ENCODE measurements at regions not wholly inside any gene's neighbourhood (a gene's known extent, or its start where the extent isn't known, plus 50 kb on each side); places are given as distances from the start of the nearest gene placed in this dataset.

DNA sequence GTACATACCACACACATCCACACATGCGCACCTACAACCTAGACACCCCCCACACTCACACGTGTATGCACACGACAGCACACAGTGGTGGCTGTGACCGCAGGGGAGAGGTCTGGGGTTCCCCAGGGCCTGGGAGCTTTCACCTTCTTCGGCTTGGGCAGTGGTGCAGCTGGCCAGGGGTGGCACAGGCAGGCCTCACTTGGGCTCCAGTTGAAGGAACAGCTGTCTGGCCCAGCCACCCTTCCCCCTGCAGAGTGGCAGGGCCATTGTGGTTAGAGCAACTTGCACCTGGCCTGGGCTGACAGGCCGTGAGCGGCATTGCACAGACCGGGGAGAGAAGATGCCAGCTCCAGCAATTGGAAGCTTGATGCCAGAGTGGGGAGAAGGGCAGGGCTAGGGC lies 114.5 kb upstream of the GSE1 start:
- in situ Hi-C loops (cut with HindIII; ENCODE audit: low sequenced_read_pairs), result loop anchor here (5.0 kb wide), 1 partner anchor 39 kb away; no protein-coding TSS in a partner anchor
- no peak overlapping the region for H3K4me3 ChIP-seq (ENCODE audit: low read depth, low read length)
- TF ChIP-seq, protein P1, sequence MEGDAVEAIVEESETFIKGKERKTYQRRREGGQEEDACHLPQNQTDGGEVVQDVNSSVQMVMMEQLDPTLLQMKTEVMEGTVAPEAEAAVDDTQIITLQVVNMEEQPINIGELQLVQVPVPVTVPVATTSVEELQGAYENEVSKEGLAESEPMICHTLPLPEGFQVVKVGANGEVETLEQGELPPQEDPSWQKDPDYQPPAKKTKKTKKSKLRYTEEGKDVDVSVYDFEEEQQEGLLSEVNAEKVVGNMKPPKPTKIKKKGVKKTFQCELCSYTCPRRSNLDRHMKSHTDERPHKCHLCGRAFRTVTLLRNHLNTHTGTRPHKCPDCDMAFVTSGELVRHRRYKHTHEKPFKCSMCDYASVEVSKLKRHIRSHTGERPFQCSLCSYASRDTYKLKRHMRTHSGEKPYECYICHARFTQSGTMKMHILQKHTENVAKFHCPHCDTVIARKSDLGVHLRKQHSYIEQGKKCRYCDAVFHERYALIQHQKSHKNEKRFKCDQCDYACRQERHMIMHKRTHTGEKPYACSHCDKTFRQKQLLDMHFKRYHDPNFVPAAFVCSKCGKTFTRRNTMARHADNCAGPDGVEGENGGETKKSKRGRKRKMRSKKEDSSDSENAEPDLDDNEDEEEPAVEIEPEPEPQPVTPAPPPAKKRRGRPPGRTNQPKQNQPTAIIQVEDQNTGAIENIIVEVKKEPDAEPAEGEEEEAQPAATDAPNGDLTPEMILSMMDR (IDR thresholded peaks at IDR 0.05; ENCODE audit: low read depth, low read length, missing control alignments), result no peak
- no peak for DNase-seq (ENCODE audit: low read depth)

DNA sequence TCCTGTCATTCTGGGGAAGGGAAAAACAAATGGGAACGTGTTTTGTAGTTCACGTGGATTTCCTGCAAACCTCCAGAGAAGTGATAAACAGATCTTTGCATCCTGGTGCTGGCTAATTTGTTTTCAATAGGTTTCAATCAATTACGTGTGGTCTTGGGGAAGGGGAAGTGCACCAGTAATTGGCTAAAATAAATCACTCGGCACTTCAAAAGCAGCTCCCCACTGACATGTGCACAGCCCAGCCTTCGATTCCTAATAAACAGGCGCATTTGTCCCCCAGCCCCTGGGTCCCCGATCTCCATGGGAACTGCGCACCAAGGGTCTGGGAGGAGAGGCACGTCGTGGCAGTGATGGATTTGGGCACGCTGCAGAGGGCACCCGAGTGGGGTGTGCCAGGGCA lies 112.9 kb upstream of the GSE1 start:
- TF ChIP-seq, protein P1 (IDR thresholded peaks at IDR 0.05; ENCODE audit: low read depth, low read length, missing control alignments), result no peak
- in situ Hi-C loops (cut with HindIII; ENCODE audit: low sequenced_read_pairs), result no loop called here
- H3K4me3 ChIP-seq (ENCODE audit: low read depth, low read length), result no peak overlapping the region
- no peak for DNase-seq (ENCODE audit: low read depth)

DNA sequence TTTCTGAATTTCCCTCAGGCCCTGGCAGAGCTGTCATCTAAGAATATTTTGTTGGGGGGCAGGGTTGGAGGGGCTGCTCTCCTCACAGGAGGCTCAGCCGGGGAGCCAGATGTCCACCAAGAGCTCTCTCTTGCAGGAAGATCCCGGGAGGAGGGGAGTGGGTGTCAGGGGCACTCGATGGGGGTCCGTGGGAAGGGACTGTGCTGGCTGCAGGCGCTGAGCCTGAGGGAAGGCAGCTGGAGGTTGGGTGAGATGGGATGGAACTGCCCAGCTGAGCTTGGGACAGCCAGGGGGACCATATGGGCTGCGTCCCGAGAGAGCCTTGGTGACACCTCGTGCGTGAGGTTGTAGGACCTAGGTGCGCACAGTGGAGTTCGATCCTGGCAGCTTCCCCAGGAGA lies 111.2 kb upstream of the GSE1 start:
- TF ChIP-seq, protein P1 (IDR thresholded peaks at IDR 0.05; ENCODE audit: low read depth, low read length, missing control alignments), result no peak
- in situ Hi-C loops (cut with HindIII; ENCODE audit: low sequenced_read_pairs), result no loop called here
- no peak for DNase-seq (ENCODE audit: low read depth)
- H3K4me3 ChIP-seq (ENCODE audit: low read depth, low read length), result no peak overlapping the region

DNA sequence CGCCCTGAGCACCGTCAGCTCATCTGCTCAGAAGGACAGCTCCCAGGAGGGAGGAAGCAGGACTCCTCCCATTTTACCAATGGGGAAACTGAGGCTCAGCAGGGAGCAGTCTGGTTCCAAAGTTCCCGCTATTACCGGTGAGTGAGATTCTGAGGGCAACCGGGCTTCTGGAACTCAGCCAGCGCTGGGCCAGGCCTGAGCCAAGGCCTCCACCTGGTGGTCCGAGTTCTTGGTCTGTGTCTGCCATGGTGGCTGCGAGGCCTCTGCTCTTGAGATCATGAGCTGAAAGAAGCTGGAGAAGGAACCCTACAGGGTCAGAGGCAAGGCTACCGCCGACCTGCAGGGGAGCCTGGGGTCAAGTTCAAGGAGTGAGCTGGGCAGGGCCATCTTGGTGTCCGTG lies 110.8 kb upstream of the GSE1 start:
- H3K4me3 ChIP-seq (ENCODE audit: low read depth, low read length), result no peak overlapping the region
- DNase-seq (ENCODE audit: low read depth), result no peak
- TF ChIP-seq, protein P1 (IDR thresholded peaks at IDR 0.05; ENCODE audit: low read depth, low read length, missing control alignments), result no peak
- in situ Hi-C loops (cut with HindIII; ENCODE audit: low sequenced_read_pairs), result no loop called here

DNA sequence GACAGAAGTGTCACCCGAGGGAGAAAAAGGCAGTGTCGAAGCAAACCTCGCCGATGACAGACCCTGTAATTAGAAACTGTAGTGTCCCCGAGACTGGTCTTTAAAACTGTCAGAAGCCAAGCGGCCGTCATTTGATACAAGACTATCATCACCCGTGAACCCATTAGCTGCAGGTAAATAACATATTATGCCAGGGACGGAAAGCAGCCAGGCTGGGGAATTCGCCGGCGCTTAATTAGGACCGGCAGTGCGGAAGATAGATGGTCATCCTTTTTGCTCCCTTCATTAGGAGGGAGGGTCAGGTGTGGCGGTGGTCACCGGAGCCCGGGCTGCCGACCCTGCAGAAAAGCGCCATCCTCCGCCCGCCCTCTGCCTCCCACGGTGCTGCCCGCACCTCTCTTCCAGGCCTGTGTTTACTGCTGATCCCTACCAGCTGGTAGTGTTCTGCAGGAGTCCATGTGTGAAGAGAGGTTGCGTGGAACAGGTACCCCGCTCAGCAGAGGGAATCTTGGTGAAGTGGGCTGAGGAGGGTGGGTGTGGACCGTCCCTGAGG lies 109.4 kb upstream of the GSE1 start:
- in situ Hi-C loops (cut with HindIII; ENCODE audit: low sequenced_read_pairs), result no loop called here
- TF ChIP-seq, protein P1 (IDR thresholded peaks at IDR 0.05; ENCODE audit: low read depth, low read length, missing control alignments), result no peak
- no peak overlapping the region for H3K4me3 ChIP-seq (ENCODE audit: low read depth, low read length)
- no peak for DNase-seq (ENCODE audit: low read depth)

DNA sequence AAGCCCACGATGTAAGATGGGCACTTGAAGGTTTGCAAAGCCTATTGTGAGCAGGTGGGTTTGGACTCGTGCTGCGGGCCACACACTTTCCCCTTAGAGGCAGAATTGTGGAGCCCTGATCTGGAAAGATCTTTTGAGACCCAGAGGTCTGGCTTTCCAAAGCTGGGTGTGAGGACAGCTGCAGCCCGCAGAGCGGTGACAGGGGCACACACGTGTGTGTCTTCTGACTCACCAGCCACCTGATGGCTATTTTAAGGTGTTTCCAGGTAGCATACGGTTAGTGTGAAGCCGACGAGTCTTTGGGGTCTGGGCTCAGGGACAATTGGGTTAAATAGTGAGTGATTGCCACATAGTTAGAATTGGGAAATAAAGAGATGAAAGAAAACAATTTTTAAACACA lies 108.9 kb upstream of the GSE1 start:
- TF ChIP-seq, protein P1 (IDR thresholded peaks at IDR 0.05; ENCODE audit: low read depth, low read length, missing control alignments), result no peak
- DNase-seq (ENCODE audit: low read depth), result no peak
- H3K4me3 ChIP-seq (ENCODE audit: low read depth, low read length), result no peak overlapping the region
- in situ Hi-C loops (cut with HindIII; ENCODE audit: low sequenced_read_pairs), result no loop called here
